ENCODE measurements at regions not wholly inside any gene's neighbourhood (a gene's known extent, or its start where the extent isn't known, plus 50 kb on each side); places are given as distances from the start of the nearest gene placed in this dataset.

DNA sequence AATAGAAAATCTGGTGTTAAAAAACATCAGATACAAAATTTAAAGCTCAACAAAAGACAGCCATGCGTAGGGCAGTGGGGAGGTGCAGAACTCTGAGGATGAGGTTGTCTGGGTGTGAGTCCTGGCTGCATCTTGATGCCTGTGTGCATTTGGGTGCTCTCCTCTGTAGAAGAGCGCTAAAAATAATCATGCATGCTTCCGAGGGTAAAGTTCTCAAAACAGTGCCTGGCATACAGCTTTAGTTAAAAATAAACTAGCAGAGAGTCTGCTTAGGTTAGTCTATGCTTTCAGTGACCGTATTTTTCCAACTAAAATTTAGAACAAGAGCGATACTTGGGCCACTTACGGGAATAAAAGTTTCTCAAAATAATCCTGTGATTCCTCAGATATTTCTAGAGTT is 55.5 kb upstream of the SPATA31C2 start:
- DNase-seq (no peak), ATAC-seq (peak; percentile 97)
- intact Hi-C loops (cut with micrococcal nuclease) = no loop called here

DNA sequence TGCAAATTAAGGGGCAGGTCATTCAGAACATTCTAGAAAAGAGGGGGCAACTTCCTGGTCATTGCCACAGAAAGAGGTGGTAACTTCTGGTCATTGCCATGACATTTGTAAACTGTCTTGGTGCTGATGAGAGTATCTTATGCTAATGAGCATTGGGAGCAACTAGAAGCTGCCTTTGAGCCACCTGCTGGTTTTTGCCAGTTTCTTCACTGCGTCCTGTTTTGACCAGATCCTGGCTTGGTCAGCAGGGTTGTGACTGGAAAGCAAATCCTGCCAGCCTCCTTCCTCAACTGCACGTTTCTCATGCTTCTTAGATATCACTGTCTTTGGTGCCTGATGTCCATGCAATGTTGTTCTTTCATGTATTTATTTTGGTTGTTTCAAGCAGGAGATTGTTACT is 53.2 kb upstream of the SPATA31C2 start:
- DNase-seq (no peak), ATAC-seq (no peak)
- intact Hi-C loops (cut with micrococcal nuclease) = no loop called here

- intact Hi-C loops (cut with micrococcal nuclease) = no loop called here
- no peak for ATAC-seq
- no peak for DNase-seq
Observed at GRCh38 chr9:88189371-88189770, 51.1 kb upstream of the SPATA31C2 start.
